ENCODE measurements at regions not wholly inside any gene's neighbourhood (a gene's known extent, or its start where the extent isn't known, plus 50 kb on each side); places are given as distances from the start of the nearest gene placed in this dataset.

DNA sequence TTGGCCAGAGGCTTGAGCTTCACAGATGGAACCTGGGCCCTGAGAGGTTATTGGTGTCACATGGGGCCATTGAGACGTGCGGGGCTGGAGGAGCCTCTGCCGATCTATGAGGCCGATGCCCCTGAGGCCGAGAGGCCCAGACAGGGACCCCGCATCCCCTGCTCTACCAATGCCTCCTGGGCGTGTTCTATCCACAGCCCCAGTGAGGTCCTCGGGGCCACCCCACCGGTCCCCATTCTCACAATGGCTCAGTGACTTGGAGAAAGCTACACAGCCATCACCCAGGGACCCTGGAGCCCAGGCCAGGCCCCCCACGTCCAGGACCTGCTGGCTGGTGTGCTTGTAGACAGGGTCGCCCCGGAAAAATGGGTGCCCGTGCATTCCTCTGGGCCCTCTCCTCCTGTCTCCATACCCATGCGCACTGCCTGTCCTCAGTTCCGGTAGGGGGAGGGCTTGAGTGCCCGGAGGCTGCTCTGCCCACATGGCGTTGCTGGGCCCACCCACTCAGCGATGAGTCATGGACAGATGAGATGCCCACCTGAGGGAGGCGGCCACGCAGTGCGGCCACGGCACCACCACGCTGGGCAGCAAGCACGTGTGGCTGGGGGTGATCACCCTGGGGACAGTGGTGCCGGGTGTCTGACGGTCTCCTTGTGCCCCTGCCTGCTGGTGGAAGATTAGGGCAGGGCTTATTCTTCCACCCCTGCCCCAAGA, 1224.7 kb downstream of the BRD1 start:
- DNase-seq, result no peak

DNA sequence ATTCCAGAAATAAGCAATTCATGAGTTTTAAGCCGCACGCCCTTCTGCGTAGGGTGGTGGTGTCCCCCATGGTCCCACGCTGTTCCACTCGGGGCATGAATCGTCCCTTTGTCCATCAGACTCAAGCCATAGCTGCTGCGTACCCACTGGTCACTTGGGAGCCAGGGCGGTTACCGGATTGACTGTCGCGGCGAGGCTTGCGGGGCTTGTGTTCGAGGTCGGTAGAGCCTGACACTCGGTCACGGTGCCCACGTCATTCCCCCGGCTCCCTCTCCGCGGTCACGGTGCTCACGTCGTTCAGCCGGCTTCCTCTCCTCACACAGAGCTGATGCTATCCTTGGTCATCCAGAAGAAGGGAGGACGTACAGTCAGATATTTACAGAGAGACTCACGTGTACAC, 1227.0 kb downstream of the BRD1 start:
- DNase-seq, result no peak

DNA sequence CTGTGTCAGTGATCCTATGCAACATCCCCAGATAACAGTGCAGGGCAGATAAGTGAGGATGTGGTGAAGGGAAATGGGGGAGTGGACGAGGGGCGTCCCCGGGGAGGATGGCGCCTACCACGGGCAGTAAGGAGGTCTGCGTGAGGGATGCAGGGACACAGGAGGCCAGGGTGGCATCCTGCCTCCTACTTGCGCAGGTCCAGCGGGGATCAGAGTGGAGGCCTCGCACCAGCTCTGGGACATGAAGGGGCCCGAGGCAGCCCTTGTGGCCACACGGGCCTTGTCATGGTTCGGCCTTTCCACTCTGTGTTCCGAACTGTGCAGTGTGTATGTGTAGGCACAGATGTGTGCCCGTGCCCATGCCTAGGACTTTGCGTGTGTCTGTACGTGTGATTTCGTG, 1227.5 kb downstream of the BRD1 start:
- DNase-seq, result no peak

DNA sequence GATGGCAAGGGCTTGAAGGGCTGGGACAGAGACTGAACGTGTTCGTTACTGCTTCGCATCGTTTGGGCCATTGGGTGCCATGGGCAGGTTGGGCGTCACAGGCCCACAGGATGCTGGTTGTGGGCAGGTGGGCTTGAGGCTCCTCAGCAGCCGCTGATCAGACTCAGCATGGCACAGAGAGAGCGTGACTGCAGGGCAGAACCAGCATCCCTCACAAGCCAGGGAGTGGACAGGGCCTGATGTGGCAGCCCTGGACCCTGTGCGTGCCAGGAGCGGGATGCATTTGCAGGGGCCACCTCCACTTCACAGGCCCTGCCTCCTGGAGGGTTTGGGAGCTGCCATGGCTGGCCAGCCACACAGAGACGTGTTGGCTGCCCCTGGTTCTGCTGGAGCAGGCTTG, 1228.3 kb downstream of the BRD1 start:
- DNase-seq, result no peak

DNA sequence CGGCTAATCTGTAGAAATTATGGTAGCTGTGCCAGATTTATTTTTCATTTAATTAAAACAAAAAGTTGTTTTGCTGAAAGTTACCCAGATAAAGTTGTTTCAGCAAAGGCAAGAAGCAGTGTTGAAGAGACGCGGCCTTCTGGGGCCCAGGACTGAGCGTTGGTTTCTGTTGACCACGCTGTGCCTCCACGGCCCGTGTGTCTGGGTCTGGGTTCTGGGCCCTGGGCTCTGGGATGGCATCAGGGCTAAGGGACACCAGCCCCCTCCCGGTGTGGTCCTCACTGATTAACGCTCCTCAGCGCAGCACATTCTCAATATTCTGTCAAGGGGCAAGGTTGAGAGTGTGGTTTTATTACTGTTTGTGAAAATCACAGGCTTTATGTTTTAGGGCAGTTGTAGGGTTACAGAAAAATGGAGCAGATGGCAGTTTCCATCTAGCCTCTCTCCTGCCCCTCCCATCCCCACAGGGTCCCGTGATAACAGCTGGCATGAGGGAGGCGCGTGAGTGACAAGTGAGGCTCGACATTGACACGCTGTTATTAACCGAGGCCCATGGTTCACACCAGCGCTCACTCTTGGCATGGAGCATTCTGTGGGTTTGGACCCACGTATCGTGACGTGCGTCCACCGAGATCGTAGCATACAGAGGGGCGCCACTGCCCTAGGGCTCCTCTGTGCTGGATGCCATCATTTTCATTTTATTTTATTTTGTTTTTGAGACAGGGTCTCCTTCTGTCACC, 1231.4 kb downstream of the BRD1 start:
- DNase-seq, result no peak

DNA sequence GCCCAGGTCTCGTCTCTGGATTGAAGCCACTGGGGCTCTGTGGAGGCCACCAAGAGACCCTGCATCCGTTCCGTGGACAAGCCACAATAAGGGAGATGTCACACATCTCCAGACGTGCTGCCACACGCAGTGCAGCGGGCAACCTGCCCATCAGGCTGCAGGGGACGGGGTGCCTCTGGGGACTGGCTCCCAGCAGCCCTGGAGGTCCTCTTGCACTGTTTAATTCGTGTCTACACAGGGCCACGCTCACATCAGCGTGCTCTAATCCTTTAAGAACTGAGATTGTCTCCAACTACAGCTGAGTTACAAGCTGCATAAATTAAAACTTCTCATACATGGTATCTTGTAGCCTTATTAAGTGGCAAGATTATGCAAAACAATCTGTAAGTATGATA, 1232.2 kb downstream of the BRD1 start:
- no peak for DNase-seq

DNA sequence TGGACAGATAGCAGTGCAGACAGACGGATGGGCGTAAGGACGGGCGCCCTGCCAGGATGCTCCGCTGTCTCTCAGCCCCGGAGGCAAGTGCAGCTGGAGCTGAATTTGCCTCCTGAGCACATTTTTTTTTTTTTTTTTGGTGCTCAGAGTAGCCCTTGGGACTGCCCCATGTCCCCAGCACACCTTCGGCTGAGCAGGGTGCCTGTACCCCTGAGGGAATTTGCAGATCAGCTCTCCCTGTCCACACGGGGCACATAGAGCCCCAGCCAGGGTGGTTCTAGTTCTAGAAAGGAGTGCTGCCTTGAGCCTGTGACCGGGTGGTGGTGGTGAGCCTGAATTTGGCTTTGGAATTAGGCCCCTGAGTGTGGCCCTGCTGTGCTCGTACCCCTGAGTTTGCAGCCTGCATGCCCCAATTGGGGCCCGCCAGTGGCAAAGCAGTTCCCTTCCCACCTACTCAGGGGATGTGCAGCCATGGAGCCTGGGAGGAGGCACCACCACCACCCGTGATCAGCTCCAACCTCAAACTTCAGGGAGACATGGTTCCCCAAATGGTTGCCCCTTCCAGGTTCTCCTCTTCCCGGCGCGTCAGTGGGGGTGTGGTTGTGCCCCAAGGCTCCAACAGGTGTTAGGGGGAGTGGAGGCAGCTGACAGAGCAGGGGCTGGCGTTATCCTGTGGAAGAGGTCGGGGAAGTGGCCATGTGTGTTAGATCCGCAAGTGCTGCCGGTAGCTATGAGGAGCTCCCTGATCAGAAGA, 1232.7 kb downstream of the BRD1 start:
- no peak for DNase-seq

DNA sequence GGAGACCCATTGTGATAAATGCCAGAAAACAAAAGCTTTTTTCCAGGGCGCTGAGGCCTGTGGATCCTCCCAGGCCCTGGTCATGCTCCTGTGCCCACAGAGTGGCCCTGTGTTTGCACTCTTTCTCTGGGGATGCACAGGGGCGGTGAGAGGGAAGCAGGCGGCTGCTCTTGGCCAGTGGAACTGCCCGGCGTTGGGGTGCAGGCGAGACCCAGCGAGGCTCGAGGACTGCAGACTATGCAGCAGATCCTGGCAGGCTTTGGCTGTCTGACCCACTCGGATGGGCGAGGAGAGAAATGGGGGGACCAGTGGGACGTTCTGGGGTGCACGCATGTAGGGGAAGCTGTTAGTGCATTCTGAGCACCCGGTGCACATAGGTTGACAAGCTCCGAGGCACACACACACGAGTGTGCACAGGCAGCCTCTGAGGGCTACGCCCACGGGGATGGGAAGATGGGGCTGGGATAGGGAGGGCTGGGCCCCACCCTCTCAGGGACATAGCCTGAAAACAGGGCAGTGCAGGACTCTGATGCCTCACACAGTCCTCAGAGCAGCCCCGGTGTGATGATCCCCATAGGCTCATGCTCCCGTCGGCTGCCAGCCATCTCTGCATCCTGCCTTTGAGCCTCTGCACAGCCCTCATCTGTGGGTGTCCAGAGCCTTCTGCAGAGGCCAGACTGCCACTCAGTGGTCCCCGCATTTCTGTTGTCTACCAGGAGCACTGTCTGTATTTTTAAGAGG, 1233.5 kb downstream of the BRD1 start:
- DNase-seq, result no peak

DNA sequence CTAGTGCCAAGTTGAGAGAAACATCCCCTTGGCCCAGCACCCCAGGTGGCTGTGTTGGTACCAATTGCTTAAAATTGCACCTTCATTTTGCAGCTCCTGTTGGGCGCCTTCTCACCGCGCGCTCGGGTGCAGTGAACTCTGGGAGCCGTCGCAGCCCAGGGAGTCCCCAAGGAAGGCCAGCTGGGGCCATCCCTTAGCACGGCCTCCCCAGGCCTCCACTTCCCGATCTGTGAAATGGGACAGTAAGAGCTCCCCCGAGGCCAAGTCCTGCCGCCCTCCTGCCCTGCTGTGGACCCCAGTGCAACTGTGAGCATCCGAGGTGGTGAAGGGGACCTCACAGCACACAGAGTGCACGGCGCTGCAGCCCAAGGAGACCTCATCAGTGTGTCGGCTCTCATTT, 1234.1 kb downstream of the BRD1 start:
- no peak for DNase-seq

DNA sequence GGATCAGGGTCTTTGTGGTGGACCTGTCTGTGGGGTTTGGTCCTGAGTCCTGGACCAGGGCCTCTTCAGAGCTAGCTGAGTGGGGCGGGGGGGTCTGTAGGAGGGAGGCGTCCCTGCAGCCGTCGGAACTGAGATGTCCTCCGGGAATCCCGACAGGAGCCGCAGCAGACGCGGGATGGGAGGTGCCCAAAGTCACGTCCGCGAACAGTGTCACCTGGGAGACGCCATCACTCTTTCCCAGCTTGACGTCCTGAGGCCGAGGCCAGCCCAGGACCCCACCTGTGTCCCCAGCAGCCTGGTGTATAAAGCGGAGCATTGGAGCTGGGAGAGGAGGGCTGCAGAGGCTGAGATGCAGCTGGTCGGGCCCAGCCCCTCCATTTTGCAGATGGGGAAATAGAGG, 1234.7 kb downstream of the BRD1 start:
- DNase-seq, result no peak

DNA sequence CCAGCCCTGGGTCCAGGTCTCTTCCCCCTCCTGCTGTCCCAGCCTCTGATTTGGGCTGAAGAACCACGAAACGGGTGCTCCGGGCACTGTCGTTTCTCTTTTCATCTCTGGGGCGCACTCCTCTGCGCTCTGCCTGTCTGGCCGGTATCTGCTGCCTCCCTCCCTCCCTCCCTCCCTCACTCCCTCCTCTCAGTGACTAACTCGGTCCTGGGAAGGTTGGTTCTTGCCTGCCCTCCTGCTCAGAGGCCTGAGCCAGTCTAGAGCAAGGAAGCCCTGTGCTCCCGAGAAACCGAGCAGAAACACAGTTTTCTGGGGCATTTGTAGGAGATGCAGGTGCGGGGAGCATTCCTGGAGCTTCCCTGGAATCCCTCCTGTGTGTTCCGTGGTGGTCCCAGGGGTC, 1235.2 kb downstream of the BRD1 start:
- no peak for DNase-seq

DNA sequence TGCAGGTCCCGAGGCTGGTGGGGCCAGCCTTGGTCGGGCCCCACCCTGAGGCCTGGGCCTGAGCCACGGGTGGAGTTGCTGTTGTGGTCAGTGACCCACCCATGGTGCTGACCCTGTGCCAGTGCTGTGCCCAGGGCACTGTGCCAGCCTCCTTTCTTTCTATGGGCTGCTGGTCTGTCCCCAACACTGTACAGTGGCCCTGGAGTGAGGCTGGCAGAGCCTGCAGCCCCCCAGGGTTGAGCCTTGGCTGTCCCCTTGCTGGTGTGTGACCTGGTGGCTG, 1235.7 kb downstream of the BRD1 start:
- DNase-seq, result no peak

DNA sequence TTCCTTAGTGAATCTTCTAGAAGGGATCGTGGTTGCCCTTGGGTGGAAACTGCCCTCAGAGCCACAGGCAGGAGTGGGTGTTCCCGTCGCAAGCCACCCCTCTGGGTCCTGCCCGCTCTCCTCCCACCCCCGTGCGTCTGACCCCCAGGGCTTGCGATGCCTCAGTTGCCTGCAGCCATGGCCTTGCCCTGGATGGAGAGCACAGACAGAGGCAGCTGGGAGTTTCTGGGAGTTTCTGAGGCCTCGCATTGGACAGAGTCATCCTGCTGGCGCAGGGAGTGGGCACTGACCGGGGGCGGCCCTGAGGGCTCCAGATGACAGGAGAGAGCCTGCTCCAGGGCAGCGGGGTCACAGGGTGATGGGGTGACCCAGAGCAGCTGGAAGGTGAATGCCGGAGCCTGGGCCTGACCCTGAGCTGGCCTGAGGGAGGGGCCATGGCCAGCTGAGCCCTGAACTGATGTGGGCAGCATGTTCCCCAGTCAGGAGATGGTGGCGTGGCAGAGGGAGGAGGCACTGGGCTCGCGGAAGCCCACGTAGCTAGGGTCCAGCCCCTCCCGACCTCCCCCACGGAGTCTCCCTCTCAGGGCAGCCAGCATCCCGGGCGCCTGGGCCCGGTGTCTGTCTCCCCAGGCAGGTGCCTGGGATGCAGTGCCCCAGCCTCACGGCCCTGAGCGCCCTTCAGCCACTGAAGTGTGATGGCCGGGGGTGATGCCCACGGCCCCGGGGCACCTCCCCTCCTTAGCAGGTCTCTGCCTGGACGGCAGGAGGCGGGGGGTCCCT, 1236.2 kb downstream of the BRD1 start:
- no peak for DNase-seq

DNA sequence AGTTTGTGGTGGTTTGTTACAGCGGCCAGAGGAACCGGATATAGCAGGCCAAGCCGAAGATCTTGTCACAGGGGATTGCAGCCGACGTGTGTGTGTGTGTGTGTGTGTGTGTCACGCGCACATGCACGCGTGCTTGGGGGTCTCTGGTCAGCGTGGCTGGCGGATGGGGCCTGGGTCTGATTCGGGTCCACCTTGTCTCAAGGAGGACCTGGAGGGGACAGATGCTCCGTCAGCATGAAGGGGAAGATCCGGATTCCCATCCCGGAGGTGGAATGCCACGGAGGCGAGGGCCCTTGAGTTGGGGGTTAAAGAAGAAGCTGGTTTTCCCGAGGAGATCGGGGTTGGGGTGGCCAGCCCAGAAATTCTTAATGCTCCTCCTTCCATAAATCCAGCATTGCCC, 1237.8 kb downstream of the BRD1 start:
- DNase-seq, result no peak

DNA sequence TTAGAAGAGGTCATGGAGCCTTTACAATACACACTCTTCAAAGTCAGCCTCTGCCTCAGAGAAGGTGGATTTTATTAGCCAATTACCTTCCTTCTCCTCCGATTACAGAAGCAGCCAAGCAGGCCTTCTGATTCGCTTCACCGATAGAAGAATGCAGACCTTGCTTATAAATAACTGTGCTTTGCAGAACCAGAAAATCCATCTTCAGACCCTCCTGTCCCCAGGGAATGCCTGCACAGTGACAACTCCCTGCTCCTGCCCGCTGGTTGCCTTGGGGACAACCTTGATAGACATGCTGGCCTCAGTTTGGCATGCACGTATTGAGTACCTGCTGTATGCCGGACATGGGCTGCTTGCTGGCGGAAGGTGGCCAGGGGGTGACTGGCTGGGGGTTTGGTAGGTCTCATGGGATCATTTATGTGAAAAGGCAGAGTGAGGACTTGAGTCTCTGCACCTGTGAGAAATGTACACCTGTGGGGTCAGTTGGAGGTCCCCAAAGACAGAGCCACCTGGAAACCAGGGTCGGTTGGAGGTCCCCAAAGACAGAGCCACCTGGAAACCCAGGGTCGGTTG, 1238.7 kb downstream of the BRD1 start:
- no peak for DNase-seq

DNA sequence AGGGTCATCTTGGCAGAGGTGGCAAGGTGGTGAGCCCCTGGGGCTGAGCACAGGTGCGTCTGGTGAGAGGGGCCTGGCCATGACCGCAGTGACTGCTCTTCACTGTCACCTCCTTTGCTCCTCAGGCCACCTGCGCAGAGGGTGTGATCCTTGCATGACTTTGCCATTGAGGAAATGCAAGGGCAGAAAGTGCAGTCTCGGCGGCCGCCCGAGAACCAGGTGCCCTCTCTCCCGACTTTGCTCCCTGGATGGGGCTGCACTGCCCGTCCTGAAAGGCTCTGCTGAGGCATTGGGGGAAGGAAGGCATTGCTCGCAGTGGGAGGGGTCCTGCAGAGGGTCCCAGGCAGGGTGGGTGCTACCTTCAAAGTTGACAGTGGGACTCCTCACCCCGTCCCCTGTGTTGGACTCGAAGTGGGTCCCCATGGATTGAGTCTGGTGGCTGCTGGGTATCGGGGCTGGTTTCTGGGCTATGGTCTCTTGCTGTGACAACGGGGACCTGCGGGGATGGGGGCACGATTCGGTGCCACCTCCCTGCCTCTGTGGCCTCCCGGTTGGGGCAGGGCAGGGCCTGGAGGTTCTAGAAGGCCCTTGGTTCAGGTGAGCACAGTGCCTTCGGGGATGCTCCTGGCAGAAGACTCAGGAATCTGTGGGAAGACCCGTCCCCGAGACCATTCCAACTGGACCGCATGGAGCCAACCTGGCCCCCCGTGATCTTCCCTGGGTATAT, 1239.4 kb downstream of the BRD1 start:
- no peak for DNase-seq

DNA sequence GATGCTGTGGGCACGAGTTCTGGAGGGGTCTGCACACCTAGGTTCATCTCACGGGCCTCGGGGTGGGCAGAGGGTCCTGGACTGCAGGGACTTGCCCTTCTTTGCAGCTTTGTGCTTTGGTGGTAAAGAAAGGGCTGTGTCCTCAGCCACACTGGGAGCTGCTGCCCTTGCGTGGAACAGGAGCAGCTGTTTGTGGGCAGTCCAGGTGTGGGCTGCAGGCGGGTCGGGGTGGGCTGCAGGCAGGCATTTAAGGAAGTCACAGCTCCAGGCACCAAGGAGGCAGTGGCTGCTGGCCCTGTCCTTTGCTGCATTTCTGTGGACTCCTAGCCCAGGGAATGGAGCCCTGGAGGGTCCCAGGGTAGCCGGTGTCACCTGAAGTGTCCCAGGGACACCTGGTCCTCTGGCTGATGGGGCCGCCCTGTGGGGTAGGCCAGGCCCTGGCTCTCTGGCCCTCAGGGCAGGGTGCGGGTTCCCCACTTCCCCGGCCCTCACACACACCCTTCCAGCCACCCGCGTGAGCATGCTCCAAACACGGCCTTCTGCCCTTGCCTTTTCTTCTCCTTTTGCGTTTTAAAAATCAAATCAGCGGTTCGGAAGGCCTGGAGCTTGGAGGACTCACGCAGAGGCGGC, 1240.3 kb downstream of the BRD1 start:
- DNase-seq, result no peak

DNA sequence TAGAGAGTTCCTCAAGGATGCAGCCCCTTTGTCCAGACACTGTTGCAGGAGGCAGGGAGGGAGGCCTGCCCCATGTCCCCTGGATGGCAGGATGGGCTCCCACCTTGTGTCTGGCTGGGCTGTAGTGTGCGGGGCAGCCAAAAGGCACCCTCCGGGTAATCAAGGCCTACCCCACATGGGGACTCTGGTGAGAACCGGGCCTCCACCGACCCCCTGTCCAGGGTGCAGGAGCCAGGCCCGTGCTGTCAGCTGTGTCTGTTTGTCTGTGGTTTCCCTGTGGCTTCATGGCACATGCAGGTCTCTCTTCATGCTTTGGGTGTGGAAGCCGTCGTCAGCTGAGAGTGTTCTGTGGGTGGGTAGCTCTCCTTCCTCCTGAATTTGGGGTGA, 1240.9 kb downstream of the BRD1 start:
- DNase-seq, result no peak

DNA sequence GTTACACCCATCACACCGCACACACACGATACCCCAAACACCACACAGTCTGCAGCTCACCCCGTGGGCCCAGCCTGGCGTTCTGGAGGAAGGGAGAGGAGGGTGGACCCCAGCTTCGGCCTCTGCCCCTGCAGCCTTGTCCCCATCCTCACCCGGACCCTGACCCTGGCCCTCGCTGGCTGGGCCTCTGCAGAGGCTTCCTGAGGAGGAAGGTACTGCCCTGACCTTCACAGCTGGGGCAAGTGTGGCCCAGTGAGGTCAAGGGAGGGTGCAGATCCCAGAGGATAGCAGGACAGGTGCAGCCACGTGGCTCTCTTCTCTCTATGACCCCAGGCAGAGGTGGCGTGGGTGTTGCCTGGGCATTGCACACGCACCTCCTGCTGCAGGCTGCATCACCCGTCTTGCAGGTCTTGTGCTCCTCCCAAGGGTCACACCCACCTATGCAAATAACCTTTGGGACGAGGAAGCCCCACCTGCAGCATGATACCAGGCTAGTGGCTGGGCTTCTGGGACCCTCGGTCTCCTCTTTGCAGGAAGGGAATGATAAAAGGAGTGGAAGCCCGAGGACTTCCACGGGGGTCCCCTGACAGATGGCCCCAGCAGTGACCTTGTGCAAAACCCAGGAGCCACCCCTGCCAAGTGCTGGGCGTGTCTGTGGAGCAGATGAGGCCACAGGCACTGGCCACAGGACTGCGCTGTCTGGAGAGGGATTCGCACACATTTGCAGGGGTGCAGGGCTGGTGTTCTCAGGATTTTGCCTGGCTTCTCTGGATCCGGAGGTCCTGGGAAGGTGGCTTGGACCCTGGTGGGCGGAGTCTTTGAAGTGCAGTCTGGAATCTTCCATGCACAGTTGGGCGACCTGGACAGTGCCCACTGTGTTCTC, 1241.5 kb downstream of the BRD1 start:
- DNase-seq, result no peak

DNA sequence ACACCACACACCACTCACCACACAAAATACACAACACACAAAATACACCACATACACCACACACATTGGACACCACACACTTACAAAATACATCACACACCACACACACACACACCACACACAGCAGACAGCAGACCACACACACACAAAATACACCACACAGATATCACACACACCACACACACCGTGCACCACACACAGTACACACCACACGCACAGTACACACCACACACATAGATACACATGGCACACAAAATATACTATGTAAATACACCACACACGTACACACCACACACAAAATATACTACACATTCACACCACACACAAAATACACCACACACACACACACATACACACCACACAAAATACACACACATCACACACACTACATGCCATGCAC, 1243.5 kb downstream of the BRD1 start:
- no peak for DNase-seq
